Gastroesophageal sphincter (tissue), 4 donors: ENCODE measurements at regions not wholly inside any gene's neighbourhood (a gene's known extent, or its start where the extent isn't known, plus 50 kb on each side); places are given as distances from the start of the nearest gene placed in this dataset.
"Not testable (repeated sequence)": the region's sequence is repeated elsewhere in the genome, so short reads cannot be mapped to it uniquely, and the experiment has no call there.

ENCODE experiments used
- ATAC-seq: fragments of 150-250 bp; one replicate; pipeline ENCODE4 v1.9.1; 2016; ENCODE audit warnings: mild to moderate bottlenecking, moderate library complexity
- H3K27ac ChIP-seq, 4 donors: fragments of 200-600 bp; sonication (generic) in 3 of 4; 1 replicate in 3 of 4; 2 replicates in 1 of 4; pipeline ENCODE4 v1.5.1; 2016 to 2019
- H3K27me3 ChIP-seq: fragments of 200-600 bp; sonication (generic); one replicate; pipeline ENCODE4 v1.5.1; 2019
- H3K36me3 ChIP-seq, 2 donors: fragments of 200-600 bp; sonication (generic); one replicate each; pipeline ENCODE4 v1.5.1; 2019; ENCODE audit warnings: control low read depth in 1 of 2
- H3K4me1 ChIP-seq, 3 donors: fragments of 200-600 bp; sonication (generic); 1 replicate in 2 of 3; 2 replicates in 1 of 3; pipeline ENCODE4 v1.5.1; 2016 to 2019; ENCODE audit warnings: control low read depth in 2 of 3
- H3K4me3 ChIP-seq, 2 donors: fragments of 200-600 bp; sonication (generic); one replicate each; pipeline ENCODE4 v1.5.1; 2019; ENCODE audit warnings: mild to moderate bottlenecking in 1 of 2, moderate library complexity in 1 of 2
- H3K9me3 ChIP-seq, 3 donors: fragments of 200-600 bp; sonication (generic); one replicate each; pipeline ENCODE4 v1.5.1; 2017 to 2019; ENCODE audit warnings: control low read depth in 2 of 3
- CTCF ChIP-seq, 4 experiments: fragments of 200-600 bp in 2 of 4; fragments of 450-650 bp in 2 of 4; sonication (generic) in 1 of 4; IDR thresholded peaks; one replicate each; pipeline ENCODE4 v1.5.1; 2017 to 2019; ENCODE audit warnings: antibody characterized with exemption in 4 of 4, mild to moderate bottlenecking in 2 of 4, moderate library complexity in 2 of 4
- EP300 ChIP-seq: sonication (generic); formaldehyde crosslinking; IDR thresholded peaks from one replicate; pipeline ENCODE4 v1.6.1; 2017; ENCODE audit warnings: antibody characterized with exemption, mild to moderate bottlenecking
- POLR2A ChIP-seq, 2 donors: fragments of 450-650 bp; IDR thresholded peaks; one replicate each; pipeline ENCODE4 v1.6.1; 2017; ENCODE audit warnings: antibody characterized with exemption in 2 of 2, mild to moderate bottlenecking in 2 of 2, moderate library complexity in 1 of 2
- POLR2AphosphoS5 ChIP-seq: sonication (generic); formaldehyde crosslinking; IDR thresholded peaks from one replicate; pipeline ENCODE4 v1.6.1; 2017; ENCODE audit warnings: antibody characterized with exemption
- WGBS, 2 donors: methylation state at CpG; one replicate each; pipeline ENCODE4 v1.1.5; 2018; ENCODE audit warnings: low coverage in 1 of 2; 5-methylcytosine and 5-hydroxymethylcytosine counted together

DNA sequence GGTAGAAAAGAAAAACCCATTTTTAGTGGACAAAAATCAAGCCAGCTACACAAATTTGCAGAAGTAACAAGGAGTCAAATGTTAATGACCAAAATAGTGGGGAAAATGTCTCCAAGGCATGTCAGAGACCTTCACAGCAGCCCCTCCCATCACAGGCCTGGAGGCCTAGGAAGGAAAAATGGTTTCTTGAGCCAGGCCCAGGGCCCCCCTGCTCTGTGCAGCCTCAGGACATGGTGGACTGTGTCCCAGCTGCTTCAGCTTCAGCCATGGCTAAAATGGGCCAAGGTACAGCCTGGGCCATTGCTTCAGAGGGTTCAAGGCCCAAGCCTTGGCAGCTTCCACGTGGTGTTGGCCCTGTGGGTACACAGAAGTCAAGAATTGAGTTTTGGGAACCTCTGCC is 82.5 kb upstream of the CLVS2 start:
- no peak overlapping the region for H3K4me3 ChIP-seq

DNA sequence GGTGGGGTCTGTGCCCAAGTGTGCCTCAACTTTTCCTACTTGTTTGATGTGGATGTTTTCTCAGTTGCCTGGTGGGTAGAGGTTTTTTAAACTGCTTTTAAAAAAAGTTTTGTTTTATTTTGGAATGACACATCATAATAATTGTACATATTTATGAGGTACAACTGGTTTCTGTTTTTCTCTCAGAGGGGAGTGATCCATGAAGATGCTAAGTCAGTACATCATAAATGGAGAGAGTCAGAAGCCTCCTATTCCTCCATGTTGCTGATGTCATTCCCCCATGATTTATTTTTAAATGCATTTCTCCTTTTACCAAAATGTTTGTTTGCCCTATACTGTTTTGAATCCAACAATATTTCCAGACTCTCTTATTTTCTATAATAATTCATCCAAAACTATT is 77.3 kb upstream of the CLVS2 start:
- Histone ChIP-seq H3K36me3 (no peaks in the 10 kb centered on the region), H3K4me3 (no peak overlapping the region), H3K27me3 (no peaks in the 10 kb centered on the region), H3K9me3 (peaks cover 0 to 26% (median 0%) of the 10 kb centered on the region in 3 donors), H3K4me1 (no peaks in the 10 kb centered on the region), H3K27ac (no peak overlapping the region)
- no peak for TF ChIP-seq EP300
- no peak for TF ChIP-seq CTCF (IDR thresholded peaks at IDR 0.05)
- TF ChIP-seq POLR2A (IDR thresholded peaks at IDR 0.05): no peak
- TF ChIP-seq POLR2AphosphoS5: no peak
- no peak for ATAC-seq

More for the DNA sequence above, 82.5 kb upstream of the CLVS2 start:
- Histone ChIP-seq H3K4me1 (no peaks in the 10 kb centered on the region), H3K9me3 (peaks cover 0 to 27% (median 0%) of the 10 kb centered on the region in 3 donors), H3K27ac (no peak overlapping the region), H3K27me3 (no peaks in the 10 kb centered on the region), H3K36me3 (no peaks in the 10 kb centered on the region)
- no CpG with 5 or more reads among the region's 1 CpG for WGBS, 2 donors
- ATAC-seq: no peak
- no peak for TF ChIP-seq EP300
- TF ChIP-seq POLR2A (IDR thresholded peaks at IDR 0.05): no peak
- TF ChIP-seq POLR2AphosphoS5: no peak
- TF ChIP-seq CTCF (IDR thresholded peaks at IDR 0.05): no peak

DNA sequence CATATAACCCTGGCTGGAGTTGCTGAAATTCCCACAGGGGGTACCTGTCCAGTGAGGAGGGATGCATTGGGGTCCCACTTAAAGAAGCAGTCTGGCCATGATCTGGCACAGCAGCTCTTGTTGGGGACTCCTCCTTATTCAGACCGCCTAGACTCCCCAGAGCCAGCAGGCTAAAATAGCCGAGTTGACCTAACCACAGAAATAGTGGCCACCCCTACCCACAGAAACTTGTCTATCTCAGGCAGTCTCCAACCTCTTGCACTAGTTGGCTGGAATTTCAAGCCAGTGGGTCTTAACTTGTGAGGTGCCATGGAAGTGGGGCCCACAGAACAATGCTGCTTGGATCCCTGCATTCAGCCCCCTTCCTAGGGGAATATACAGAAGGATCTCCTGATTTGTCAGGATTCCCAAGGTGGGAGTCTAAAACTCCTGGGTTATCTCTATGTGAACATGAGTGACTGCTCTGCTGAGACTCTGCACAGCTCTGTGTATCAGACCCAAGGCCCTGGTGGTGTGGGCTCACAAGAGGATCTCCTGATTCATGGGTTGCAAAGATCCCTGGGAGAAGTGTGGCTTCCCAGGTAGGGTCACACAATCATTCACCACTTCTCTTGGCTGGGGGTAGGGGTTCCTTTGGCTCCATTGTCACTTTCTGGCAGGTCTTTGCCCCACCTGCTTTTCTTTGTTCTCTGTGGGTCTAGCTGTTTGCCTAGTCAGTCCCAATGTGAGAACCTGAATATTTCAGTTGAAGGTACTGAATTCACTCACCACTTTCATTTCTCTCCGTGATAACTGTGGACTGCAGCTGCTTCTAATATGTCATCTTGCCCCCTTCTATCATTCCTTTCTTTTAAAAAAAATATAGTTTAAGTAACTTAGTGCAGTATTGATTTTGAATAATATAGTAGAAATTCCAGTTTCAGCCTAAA is 65.5 kb upstream of the CLVS2 start:
- TF ChIP-seq CTCF (IDR thresholded peaks at IDR 0.05) (no peak), EP300 (no peak), POLR2AphosphoS5 (no peak), POLR2A (IDR thresholded peaks at IDR 0.05) (no peak)
- no peak overlapping the region for H3K27ac ChIP-seq
- no peak overlapping the region for H3K4me3 ChIP-seq
- WGBS, 2 donors: 65 to 100% methylated on average over 1 of the region's 3 CpGs
- no peak for ATAC-seq
- no peaks in the 10 kb centered on the region for H3K4me1 ChIP-seq
- H3K36me3 ChIP-seq: no peaks in the 10 kb centered on the region
- H3K9me3 ChIP-seq: no peaks in the 10 kb centered on the region
- peaks cover 9% of the 10 kb centered on the region for H3K27me3 ChIP-seq

DNA sequence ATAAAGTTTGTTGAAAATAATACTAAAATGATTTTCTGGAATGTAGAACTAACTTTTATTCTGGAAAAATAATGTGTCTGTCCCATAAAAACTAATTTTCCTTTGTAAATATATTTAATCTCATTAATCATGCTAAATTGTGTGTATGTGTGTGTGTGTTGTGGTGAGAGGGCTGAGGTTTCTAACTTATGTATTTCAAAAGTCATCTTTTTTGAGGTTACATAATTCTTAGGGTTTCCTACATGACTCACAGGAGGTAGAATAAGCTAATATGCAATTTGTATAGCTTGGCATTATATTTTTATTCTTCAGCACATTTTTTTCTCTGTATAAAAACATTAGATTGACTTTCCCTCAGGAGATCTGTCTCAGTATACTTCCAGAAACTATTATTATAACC is 64.1 kb upstream of the CLVS2 start:
- Histone ChIP-seq H3K4me3 (no peak overlapping the region), H3K4me1 (no peaks in the 10 kb centered on the region), H3K9me3 (no peaks in the 10 kb centered on the region), H3K36me3 (no peaks in the 10 kb centered on the region), H3K27ac (no peak overlapping the region), H3K27me3 (peaks cover 9% of the 10 kb centered on the region)
- TF ChIP-seq CTCF (IDR thresholded peaks at IDR 0.05) (no peak), POLR2A (IDR thresholded peaks at IDR 0.05) (no peak), EP300 (no peak), POLR2AphosphoS5 (no peak)
- ATAC-seq: no peak

DNA sequence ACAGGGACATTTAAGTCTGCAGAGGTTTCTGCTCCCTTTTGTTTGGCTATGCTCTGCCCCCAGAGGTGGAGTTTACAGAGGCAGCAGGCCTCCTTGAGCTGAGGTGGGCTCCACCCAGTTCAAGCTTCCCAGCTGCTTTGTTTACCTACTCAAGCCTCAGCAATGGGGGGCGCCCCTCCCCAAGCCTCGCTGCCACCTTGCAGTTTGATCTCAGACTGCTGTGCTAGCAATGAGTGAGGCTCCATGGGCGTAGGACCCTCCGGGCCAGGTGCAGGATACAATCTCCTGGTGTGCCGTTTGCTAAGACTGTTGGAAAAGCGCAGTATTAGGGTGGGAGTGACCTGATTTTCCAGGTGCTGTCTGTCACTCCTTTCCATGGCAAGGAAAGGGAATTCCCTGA is 51.1 kb upstream of the CLVS2 start:
- H3K27ac ChIP-seq, H3K4me3 ChIP-seq, H3K36me3 ChIP-seq, ATAC-seq, H3K4me1 ChIP-seq, H3K27me3 ChIP-seq: not testable (repeated sequence)
- H3K9me3 ChIP-seq: peaks cover 0 to 11% (median 0%) of the 10 kb centered on the region in 3 donors
- 86% methylated on average over 4 of the region's 6 CpGs; no CpG with 5 or more reads in 1 of the 2 donors for WGBS, 2 donors
